AG10803 (cell line): ENCODE measurements at regions not wholly inside any gene's neighbourhood (a gene's known extent, or its start where the extent isn't known, plus 50 kb on each side); places are given as distances from the start of the nearest gene placed in this dataset.

Experiments used
- DNase-seq: peaks from one replicate; pipeline ENCODE4 v3.0.0; 2010; ENCODE audit warnings: low read depth
- H3K4me3 ChIP-seq: 2 replicates; pipeline ENCODE4 v1.5.1; 2011; ENCODE audit warnings: mild to moderate bottlenecking, low read length, control low read depth
- TF ChIP-seq, protein P1 (sequence below): conservative IDR thresholded peaks from 2 replicates; pipeline ENCODE4 v1.5.1; 2011; ENCODE audit warnings: mild to moderate bottlenecking, low read length, control low read depth, inconsistent platforms

DNA sequence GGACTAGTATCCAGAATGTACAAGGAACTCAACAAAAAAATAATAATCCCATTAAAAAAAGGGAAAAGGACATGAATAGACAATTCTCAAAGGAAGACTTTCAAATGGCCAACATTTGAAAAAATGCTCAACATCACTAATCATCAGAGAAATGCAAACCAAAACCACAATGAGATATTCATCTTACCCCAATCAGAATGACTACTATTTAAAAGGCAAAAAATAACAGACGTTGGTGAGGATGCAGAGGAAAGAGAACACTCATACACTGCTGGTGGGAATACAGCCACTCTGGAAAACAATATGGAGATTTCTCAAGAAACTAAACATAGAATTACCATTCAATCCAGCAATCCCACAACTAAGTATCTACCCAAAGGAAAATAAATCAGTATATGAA lies 133.1 kb downstream of the KDR start:
- no peak for DNase-seq
- TF ChIP-seq, protein P1, sequence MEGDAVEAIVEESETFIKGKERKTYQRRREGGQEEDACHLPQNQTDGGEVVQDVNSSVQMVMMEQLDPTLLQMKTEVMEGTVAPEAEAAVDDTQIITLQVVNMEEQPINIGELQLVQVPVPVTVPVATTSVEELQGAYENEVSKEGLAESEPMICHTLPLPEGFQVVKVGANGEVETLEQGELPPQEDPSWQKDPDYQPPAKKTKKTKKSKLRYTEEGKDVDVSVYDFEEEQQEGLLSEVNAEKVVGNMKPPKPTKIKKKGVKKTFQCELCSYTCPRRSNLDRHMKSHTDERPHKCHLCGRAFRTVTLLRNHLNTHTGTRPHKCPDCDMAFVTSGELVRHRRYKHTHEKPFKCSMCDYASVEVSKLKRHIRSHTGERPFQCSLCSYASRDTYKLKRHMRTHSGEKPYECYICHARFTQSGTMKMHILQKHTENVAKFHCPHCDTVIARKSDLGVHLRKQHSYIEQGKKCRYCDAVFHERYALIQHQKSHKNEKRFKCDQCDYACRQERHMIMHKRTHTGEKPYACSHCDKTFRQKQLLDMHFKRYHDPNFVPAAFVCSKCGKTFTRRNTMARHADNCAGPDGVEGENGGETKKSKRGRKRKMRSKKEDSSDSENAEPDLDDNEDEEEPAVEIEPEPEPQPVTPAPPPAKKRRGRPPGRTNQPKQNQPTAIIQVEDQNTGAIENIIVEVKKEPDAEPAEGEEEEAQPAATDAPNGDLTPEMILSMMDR, result no peak
- H3K4me3 ChIP-seq, result no peak overlapping the region

GRCh38 chr4:54988655-54989054 lies 136.7 kb downstream of the KDR start:
- TF ChIP-seq, protein P1, result no peak
- no peak overlapping the region for H3K4me3 ChIP-seq
- no peak for DNase-seq

DNA sequence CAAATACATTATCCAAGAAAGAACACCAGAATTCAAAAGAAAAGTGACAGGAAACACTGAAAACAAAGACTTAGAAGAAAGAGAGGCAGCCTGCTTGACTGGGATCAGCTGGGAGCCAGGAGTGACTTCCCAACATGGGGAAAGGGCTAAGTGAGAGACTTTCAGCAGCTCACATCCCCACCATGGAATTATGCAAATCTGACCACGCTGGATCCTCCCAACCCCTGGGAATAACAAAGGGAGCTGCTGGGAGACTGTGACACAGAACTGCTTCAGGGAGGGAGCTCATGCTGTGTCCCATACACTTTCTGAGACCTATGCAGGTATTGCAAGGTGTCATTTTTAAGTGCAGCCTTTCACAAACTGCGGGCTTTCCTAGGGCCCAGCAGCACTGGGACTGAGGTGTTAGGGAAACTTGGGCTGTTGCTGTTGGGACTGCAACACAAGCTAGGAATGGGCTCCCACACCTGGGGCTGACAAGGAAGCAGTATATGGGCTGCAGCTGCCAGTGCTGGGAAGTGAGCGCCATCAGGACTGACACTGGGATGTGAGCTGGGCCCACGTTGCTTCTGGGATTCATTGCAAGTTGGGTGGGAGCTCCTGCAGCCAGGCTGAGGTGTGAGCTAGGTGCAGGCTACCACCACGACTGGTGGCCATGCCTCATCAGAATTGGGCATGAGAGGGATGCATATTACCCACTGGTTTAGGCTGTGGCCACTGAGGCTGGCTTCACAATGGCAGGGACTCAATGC lies 139.1 kb downstream of the KDR start:
- no peak overlapping the region for H3K4me3 ChIP-seq
- TF ChIP-seq, protein P1, result no peak
- no peak for DNase-seq

GRCh38 chr4:54976682-54977081 lies 148.7 kb downstream of the KDR start:
- DNase-seq, result no peak
- H3K4me3 ChIP-seq, result no peak overlapping the region
- TF ChIP-seq, protein P1, result no peak

DNA sequence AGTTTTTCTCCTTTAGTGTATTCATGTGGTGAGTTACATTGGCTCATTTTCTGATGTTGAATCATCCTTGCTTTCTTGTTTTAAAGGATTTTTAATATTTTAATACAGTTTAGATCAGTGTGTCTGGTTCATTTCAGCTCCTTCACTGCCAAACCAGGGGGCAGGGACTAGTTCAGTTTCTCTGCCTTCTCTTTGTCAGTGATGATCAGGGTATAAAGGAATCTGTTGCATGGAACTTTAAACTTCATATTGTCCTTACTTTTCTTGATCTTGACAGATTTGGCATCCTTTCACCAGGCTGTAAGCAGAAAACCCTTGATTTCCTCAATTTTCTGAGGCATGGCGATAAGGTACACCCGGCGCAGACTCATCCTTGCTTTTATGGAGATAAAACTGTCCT lies 149.4 kb downstream of the KDR start:
- no peak for DNase-seq
- TF ChIP-seq, protein P1, result no peak
- H3K4me3 ChIP-seq, result no peak overlapping the region

- DNase-seq, result no peak
- no peak overlapping the region for H3K4me3 ChIP-seq
- TF ChIP-seq, protein P1, result no peak
These were observed 151.6 kb downstream of the KDR start for GRCh38 chr4:54973784-54974183.

GRCh38 chr4:54971474-54971950 lies 153.9 kb downstream of the KDR start:
- no peak overlapping the region for H3K4me3 ChIP-seq
- DNase-seq, result peak; percentile 45
- TF ChIP-seq, protein P1, result peak; percentile 78
